GM12872 (cell line): ENCODE measurements at regions not wholly inside any gene's neighbourhood (a gene's known extent, or its start where the extent isn't known, plus 50 kb on each side); places are given as distances from the start of the nearest gene placed in this dataset.

Experiments used
- CTCF ChIP-seq: IDR thresholded peaks from 3 replicates; pipeline ENCODE4 v1.5.1; 2011; ENCODE audit warnings: low read depth, mild to moderate bottlenecking, low read length, moderate library complexity; ENCODE audit not compliant: insufficient read depth

- TF ChIP-seq CTCF, result no peak
These were observed 185.4 kb upstream of the ZFHX3 start for GRCh38 chr16:73233329-73233765.

- TF ChIP-seq CTCF, result no peak
These were observed 184.8 kb upstream of the ZFHX3 start for GRCh38 chr16:73232555-73233328.

- TF ChIP-seq CTCF, result no peak
These were observed 184.1 kb upstream of the ZFHX3 start for GRCh38 chr16:73231944-73232554.

GRCh38 chr16:73231379-73231778 is 183.5 kb upstream of the ZFHX3 start:
- TF ChIP-seq CTCF, result no peak

DNA sequence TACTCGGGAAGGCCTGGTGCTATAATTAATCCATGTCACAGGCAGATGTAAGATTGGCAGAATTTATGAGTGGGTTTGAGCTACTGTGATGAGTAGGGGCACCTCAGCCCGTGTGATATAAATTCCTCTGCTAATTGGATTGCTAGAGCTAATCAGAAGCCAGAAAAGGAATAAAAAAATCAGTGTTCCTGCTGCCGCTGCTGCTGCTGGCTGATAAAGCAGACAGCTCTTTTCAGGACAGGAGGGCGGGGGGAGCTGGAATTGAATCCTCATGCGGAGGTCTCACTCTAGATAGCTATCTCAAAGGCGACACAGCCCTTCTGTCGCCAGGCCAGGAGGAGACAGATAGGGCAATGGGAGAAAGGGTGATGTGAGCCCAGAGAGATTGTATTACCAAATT is 182.7 kb upstream of the ZFHX3 start:
- TF ChIP-seq CTCF, result no peak

DNA sequence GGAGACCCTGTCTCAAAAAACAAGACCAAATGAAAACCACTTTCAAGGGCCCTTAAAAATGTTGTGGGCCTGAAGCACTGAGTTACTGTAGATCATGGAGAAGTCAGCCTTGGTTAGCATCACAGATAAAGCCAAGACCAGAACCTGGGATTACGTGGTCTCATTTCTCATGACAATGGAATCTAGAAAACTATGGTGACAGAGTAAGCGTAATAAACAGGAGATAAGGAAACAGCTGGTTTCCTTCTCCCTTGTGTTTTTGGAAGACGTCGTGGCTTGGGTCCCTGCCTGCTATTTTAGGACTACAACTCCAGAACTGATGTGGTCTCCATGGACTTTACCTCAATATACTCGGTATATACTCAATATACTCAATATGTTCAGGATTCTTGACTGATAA is 180.7 kb upstream of the ZFHX3 start:
- no peak for TF ChIP-seq CTCF

DNA sequence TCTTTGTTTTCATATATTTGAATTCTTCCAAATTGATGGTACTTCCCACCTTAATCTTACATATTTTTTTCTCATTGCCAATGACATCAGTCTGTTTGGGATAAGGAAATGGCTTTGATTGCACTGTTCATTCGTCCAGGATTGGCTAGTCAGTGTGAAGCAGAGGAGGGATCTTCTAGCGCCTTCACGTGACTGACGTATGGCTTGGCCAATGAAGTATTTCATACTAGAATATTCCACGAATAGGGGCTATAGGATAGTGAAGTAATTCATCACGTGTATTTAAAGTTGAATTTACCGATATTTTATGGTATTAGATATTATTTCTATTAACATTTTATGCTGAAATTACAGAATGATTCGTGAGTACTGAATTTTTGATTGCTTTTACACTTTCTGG is 178.7 kb upstream of the ZFHX3 start:
- no peak for TF ChIP-seq CTCF
